HepG2 (cell line): ENCODE measurements at regions not wholly inside any gene's neighbourhood (a gene's known extent, or its start where the extent isn't known, plus 50 kb on each side); places are given as distances from the start of the nearest gene placed in this dataset.

ENCODE experiments used
- ATAC-seq: fragments of 200-7000 bp; cut with Tn5 transposase; 3 replicates; pipeline ENCODE4 v1.9.1; 2020; ENCODE audit warnings: mild to moderate bottlenecking, moderate library complexity
- BruUV-seq: library from RNA; stranded (reverse); fragments of 400-500 nt; replicated peaks from 2 replicates; lab custom pipeline; 2021; lab: Mats Ljungman, UMichigan
- CTCF ChIA-PET: fragments of 300-600 bp; formaldehyde crosslinking; extraction: SDS; loops from one replicate; lab custom pipeline; 2021; ENCODE audit warnings: low total read pairs, inconsistent platforms, low intra/inter-chr PET ratio; lab: Yijun Ruan, JAX
- POLR2A ChIA-PET: fragments of 350-600 bp; sonication (Branson Sonifier 250); formaldehyde crosslinking; loops from one replicate; lab custom pipeline; 2020; ENCODE audit warnings: antibody characterized with exemption, inconsistent platforms; lab: Yijun Ruan, JAX
- DNase-seq: peaks from one replicate; pipeline ENCODE4 v3.0.0-alpha.2; 2015; ENCODE audit warnings: low spot score
- FAIRE-seq: peaks from 3 replicates; lab custom pipeline; 2011; peaks lifted over from hg19 to GRCh38; lab: Jason Lieb, UNC
- H2AFZ ChIP-seq: one replicate; pipeline ENCODE4 v1.6.1; 2011; ENCODE audit warnings: low read length, inconsistent platforms
- H3K27ac ChIP-seq: fragments of 300-600 bp; 3 replicates; pipeline ENCODE4 v1.8.0; 2011; ENCODE audit warnings: mixed run types, mild to moderate bottlenecking, mixed read lengths, low read length, inconsistent platforms; ENCODE audit not compliant: insufficient read depth; ENCODE audit errors: extremely low read length
- H3K27me3 ChIP-seq, 2 experiments: fragments of 200-600 bp in 1 of 2; 2 replicates in 1 of 2; 3 replicates in 1 of 2; pipeline versions ENCODE4 v1.6.0 to v1.8.0; 2011; ENCODE audit warnings: low read length in 2 of 2, mild to moderate bottlenecking in 2 of 2, moderate library complexity in 2 of 2, inconsistent platforms in 1 of 2; ENCODE audit not compliant: insufficient read depth in 2 of 2, control insufficient read depth in 1 of 2
- H3K36me3 ChIP-seq, 2 experiments: fragments of 200-600 bp in 1 of 2; replicated peaks in 1 of 2; 2 replicates in 1 of 2; 3 replicates in 1 of 2; pipeline versions ENCODE4 v1.5.1 to v1.8.0; 2011; ENCODE audit warnings: low read length in 2 of 2, inconsistent platforms in 1 of 2; ENCODE audit not compliant: insufficient read depth in 2 of 2, control insufficient read depth in 1 of 2
- H3K4me1 ChIP-seq: 2 replicates; pipeline ENCODE4 v1.5.1; 2012; ENCODE audit warnings: low read length, inconsistent platforms; ENCODE audit not compliant: insufficient read depth
- H3K4me2 ChIP-seq: 2 replicates; pipeline ENCODE4 v1.6.0; 2011; ENCODE audit warnings: low read depth, low read length, inconsistent platforms
- H3K4me3 ChIP-seq, 3 experiments: fragments of 200-600 bp in 1 of 3; sonication (generic), shearing (Covaris generic) in 1 of 3; replicated peaks in 1 of 3; 2 replicates each; pipeline ENCODE4 v1.5.1; 2011 to 2016; ENCODE audit warnings: low read length in 3 of 3, inconsistent platforms in 2 of 3, low read depth in 2 of 3, mild to moderate bottlenecking in 2 of 3, control low read depth in 1 of 3, mixed read lengths in 1 of 3; ENCODE audit not compliant: insufficient read depth in 1 of 3
- H3K79me2 ChIP-seq: one replicate; pipeline ENCODE4 v1.6.1; 2011; ENCODE audit warnings: low read length, inconsistent platforms; ENCODE audit not compliant: insufficient read depth
- H3K9ac ChIP-seq: 2 replicates; pipeline ENCODE4 v1.6.0; 2011; ENCODE audit warnings: mild to moderate bottlenecking, low read depth, low read length, inconsistent platforms; ENCODE audit not compliant: insufficient read depth
- H3K9me3 ChIP-seq: 2 replicates; pipeline ENCODE4 v1.5.1; 2012; ENCODE audit warnings: mild to moderate bottlenecking, low read length
- H4K20me1 ChIP-seq: 2 replicates; pipeline ENCODE4 v1.6.0; 2011; ENCODE audit warnings: inconsistent platforms, mild to moderate bottlenecking, low read length, moderate library complexity; ENCODE audit not compliant: insufficient read depth
- HMGXB3 ChIP-seq: sonication (generic); formaldehyde crosslinking; IDR thresholded peaks from 2 replicates; pipeline ENCODE4 v1.4.0; 2020; ENCODE audit warnings: missing genetic modification reagents, borderline replicate concordance
- IRX3 ChIP-seq: sonication (generic); formaldehyde crosslinking; IDR thresholded peaks from 2 replicates; pipeline ENCODE4 v1.8.1; 2023; ENCODE audit warnings: mild to moderate bottlenecking, low read depth, missing genetic modification reagents, borderline replicate concordance
- ZNF263 ChIP-seq: sonication (generic); formaldehyde crosslinking; IDR thresholded peaks from 2 replicates; pipeline ENCODE4 v1.4.0; 2020; ENCODE audit warnings: missing genetic modification reagents
- ZNF343 ChIP-seq: sonication (generic); formaldehyde crosslinking; IDR thresholded peaks from 2 replicates; pipeline ENCODE4 v1.4.0; 2020; ENCODE audit warnings: mild to moderate bottlenecking, missing genetic modification reagents
- ZNF513 ChIP-seq: sonication (generic); formaldehyde crosslinking; conservative IDR thresholded peaks from 2 replicates; pipeline ENCODE4 v1.5.0; 2020; ENCODE audit warnings: missing genetic modification reagents
- ZNF563 ChIP-seq: sonication (generic); formaldehyde crosslinking; IDR thresholded peaks from 2 replicates; pipeline ENCODE4 v1.8.0; 2022; ENCODE audit warnings: mild to moderate bottlenecking, moderate library complexity, missing genetic modification reagents
- ZNF589 ChIP-seq: sonication (generic); formaldehyde crosslinking; conservative IDR thresholded peaks from 2 replicates; pipeline ENCODE4 v1.8.0; 2022; ENCODE audit warnings: mild to moderate bottlenecking, moderate library complexity, missing genetic modification reagents
- ZNF670 ChIP-seq: sonication (generic); formaldehyde crosslinking; IDR thresholded peaks from 2 replicates; pipeline ENCODE4 v1.8.0; 2022; ENCODE audit warnings: mild to moderate bottlenecking, missing genetic modification reagents, borderline replicate concordance
- WGBS: methylation state at CpG from one replicate; pipeline ENCODE4 v1.1.6; 2017; ENCODE audit warnings: low lambda C conversion rate; 5-methylcytosine and 5-hydroxymethylcytosine counted together
- in situ Hi-C: cut with HindIII; loops from 2 replicates; pipeline ENCODE4 v1.10.0; 2017; ENCODE audit warnings: low pct_unique_long_range_greater_than_20kb; ENCODE audit not compliant: extremely low pct_ligation_motif_present
- intact Hi-C: fragments of 100-400 bp; cut with micrococcal nuclease; formaldehyde crosslinking; loops from one replicate; pipeline ENCODE4 v1.10.0; 2022; ENCODE audit not compliant: unreplicated experiment
- TF ChIP-seq, protein P1 (sequence below): sonication (generic); formaldehyde crosslinking; IDR thresholded peaks from 2 replicates; pipeline ENCODE4 v1.4.0; 2020; ENCODE audit warnings: missing genetic modification reagents, mild to moderate bottlenecking, borderline replicate concordance

DNA sequence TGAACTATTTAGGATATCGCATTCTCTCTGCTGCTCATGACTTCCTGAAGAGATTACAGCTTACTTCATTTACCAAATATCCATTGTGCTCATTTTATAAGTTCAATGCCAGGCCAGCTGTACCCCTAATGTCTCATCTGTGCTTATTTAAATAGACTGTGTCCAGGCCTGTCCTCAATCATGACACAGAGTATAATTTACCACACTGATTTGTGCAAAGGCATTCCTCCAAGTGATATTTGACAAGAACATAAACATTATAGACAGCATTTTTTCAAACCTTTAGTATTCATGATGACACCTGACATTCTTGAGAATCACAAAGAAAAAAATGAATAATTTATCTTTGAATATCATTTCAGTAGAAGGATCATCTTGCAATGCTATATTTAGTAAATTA is 260.1 kb upstream of the SEMA3D start:
- Histone ChIP-seq H3K27me3 (no peaks in the 10 kb centered on the region), H3K27ac (no peak overlapping the region), H2AFZ (no peak overlapping the region), H3K4me2 (no peak overlapping the region), H4K20me1 (no peaks in the 10 kb centered on the region), H3K9me3 (no peaks in the 10 kb centered on the region), H3K9ac (no peak overlapping the region), H3K4me1 (no peaks in the 10 kb centered on the region), H3K36me3 (no peaks in the 10 kb centered on the region), H3K79me2 (no peaks in the 10 kb centered on the region), H3K4me3 (no peak overlapping the region)
- BruUV-seq: no TSS peak
- intact Hi-C loops (no loop called here), in situ Hi-C loops (no loop called here)
- DNase-seq (no peak), FAIRE-seq (no peak), ATAC-seq (no peak)
- 20% methylated on average over 1 of the region's 1 CpG for WGBS
- ChIA-PET POLR2A (no interaction called here), CTCF (no interaction called here)
- TF ChIP-seq HMGXB3 (no peak), ZNF563 (CRISPR knock-in tag) (no peak), ZNF670 (CRISPR knock-in tag) (no peak), ZNF343 (CRISPR knock-in tag) (no peak), ZNF263 (no peak), ZNF513 (CRISPR knock-in tag) (no peak), IRX3 (CRISPR knock-in tag) (no peak), ZNF589 (CRISPR knock-in tag) (no peak)
- TF ChIP-seq, protein P1, sequence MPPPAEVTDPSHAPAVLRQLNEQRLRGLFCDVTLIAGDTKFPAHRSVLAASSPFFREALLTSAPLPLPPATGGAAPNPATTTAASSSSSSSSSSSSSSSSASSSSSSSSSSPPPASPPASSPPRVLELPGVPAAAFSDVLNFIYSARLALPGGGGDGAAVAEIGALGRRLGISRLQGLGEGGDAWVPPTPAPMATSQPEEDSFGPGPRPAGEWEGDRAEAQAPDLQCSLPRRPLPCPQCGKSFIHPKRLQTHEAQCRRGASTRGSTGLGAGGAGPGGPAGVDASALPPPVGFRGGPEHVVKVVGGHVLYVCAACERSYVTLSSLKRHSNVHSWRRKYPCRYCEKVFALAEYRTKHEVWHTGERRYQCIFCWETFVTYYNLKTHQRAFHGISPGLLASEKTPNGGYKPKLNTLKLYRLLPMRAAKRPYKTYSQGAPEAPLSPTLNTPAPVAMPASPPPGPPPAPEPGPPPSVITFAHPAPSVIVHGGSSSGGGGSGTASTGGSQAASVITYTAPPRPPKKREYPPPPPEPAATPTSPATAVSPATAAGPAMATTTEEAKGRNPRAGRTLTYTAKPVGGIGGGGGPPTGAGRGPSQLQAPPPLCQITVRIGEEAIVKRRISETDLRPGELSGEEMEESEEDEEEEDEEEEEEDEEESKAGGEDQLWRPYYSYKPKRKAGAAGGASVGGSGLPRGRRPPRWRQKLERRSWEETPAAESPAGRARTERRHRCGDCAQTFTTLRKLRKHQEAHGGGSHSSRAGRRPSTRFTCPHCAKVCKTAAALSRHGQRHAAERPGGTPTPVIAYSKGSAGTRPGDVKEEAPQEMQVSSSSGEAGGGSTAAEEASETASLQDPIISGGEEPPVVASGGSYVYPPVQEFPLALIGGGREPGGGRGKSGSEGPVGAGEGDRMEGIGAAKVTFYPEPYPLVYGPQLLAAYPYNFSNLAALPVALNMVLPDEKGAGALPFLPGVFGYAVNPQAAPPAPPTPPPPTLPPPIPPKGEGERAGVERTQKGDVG (CRISPR knock-in tag): no peak
